NCI-H1930 (cell line): ENCODE measurements at regions not wholly inside any gene's neighbourhood (a gene's known extent, or its start where the extent isn't known, plus 50 kb on each side); places are given as distances from the start of the nearest gene placed in this dataset.
"Not testable (repeated sequence)": the region's sequence is repeated elsewhere in the genome, so short reads cannot be mapped to it uniquely, and the experiment has no call there.

Experiments
- DNase-seq, 2 experiments: peaks; one replicate each; lab custom pipeline; 2025; lab: John Stamatoyannopoulos, UW

DNA sequence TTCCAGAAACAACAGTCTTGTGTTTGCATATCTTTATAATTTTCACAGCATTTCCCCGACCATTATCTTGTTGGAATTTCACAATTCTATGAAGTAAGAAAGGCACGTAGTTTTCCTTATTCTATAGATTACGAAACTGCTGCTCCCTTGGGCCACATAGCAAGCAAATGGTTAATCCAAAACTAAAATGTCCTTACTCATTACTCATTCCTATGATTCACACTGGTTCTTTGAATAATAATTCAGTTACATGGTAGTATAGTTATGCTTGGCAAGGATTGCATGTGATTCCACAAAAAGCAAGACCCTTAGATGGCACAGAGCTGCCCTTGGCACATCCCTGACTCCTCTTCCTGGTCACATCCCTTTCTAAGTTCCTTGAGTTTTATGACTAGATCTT lies 51.2 kb downstream of the OR13H1 start:
- no peak for DNase-seq

DNA sequence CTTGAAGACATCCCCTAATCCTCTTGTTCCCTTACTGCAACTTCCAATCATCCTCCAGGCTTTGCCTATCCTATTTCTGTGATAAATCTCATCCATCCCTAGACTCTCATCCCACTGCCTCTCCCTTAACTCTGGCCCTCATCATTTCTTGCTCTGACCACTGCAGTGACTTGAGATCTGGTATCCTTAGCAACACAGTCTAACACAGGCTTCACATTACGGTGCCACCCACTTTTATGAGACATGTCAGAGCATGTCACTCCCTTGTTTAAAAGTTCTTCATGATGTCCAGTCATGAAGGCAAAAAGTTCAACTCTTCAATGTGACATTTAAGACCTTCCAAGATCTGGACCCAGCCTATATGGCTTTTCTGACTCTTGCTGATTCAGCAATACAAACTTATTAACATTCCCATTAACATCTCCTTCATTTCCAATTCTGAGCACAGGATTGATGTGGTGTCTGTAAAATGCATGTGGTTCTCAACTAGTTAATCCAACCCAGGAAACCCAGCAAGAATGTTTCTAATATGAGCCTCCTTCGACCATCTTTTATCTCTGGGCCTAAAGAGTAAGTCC lies 64.0 kb downstream of the OR13H1 start:
- no peak for DNase-seq

DNA sequence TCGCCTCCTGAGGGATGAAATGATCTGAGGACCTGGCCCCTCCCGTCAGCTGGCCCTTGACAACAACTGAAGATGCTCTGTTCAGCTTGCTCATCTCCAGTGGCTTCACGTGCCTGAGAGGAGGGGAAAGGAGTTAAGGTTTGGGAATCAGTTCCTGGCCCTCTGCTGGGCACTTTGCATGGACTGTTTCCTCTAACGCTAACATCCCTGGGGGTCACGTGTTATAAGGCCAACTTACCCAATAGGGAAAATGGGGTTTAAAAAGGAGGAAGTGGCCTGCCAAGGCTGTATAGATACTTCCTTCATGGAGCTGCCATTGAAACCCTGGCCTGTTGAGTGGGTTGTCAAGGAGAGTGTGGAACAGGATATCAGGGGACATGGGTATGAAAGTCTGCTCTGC lies 65.6 kb downstream of the OR13H1 start:
- DNase-seq, result no peak

DNA sequence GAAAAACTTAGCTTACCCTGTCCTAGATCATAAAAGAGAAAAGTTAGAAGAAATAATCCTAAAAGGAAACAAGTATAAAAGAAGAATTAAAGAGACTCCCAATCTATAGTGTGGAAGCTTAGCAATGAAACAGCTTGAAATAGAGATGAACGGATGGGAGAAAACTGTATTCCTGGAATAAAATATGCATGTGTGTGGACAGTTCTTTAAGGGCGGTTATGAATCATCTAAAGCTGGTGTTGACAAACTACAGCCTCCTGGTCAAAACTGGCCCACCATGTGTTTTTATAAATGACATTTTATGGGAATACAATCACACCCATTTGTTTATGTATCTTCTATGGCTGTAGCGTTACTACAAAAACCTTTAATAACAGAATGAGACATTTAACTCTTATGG lies 69.4 kb downstream of the OR13H1 start:
- no peak for DNase-seq

DNA sequence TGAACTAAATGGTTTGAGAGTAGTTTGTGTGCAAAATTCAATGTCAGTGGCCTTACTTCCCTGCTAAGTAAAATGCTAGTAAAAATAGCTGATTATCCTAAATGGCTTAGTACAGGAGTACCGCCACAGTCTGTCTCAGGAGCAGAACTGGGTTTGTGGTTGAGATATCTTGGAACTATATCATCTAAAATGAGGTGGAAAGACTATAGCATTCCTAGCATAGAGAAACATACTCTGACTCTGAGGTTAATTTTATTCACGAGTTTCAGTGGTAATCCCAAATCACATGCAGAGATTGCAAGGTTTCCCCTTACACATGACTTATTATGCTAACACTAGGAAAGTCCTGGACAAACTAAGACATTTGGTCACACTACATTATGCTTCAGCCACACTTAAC lies 70.4 kb downstream of the OR13H1 start:
- no peak for DNase-seq

DNA sequence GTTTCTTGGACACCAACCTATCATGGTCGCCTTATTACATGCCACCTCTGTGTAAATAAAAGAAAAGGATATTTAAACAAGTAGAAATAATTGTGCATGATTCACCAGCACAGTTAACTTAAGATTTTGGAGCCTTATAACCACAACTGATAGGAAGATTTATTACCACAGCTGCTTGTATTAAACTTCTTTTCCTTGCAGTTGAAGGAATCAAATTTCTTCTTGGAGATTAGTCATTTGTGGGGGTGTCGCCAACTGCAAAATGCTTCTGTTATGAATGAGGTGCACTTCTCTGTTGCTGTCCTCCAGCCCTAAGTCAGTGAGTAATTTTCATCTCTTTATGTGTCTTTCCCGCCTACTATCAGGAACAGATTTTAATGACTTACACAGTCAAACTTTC lies 73.3 kb downstream of the OR13H1 start:
- no peak for DNase-seq

DNA sequence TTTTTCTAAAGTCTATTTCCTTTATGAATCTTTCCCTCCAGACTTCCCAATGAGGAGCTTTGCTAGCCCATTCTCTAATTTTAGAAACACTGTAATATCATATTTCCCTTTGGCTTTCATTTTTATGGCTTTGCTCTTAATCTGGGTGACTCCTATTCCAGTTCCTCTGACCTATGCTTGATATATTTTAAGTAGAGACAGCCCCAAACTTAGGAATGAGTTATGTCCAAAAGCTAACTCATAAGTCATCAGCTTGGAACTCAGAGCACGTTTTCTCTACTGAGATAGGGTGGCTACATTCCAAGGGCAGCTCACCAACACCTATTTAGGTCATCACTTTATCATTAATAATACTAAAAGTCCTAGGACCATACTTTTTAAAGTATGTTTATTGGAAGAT lies 77.8 kb downstream of the OR13H1 start:
- no peak for DNase-seq

DNA sequence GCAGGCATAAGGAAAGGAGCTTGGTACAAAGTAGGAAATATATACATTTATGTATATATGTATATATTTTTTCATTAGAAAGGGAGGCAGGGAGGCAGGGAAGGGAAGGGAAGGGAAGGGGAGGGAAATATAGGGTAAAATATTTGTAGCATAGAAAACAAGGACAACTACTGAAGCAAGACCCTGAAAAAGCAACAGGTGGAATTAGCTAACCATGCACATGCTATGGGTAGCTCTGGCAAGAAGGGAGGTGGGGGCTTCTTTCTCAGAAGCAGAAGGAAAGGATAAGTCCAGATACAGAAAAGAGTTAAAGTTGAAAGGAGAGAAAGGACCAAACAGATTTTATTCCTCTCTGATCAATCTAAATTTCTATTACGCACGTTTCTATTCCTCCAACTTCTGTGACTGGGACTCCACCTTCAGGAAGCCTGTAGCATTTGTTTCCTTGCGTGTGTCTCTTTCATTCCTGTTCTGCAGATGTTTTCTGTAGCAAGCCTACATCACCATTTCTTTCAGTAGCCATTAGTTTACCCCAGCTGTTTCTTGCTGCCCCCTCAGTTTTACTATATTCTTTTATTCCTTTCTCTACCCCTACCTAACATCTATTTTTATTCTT lies 82.9 kb downstream of the OR13H1 start:
- peak in 1 of 2 experiments; percentile 11 for DNase-seq

DNA sequence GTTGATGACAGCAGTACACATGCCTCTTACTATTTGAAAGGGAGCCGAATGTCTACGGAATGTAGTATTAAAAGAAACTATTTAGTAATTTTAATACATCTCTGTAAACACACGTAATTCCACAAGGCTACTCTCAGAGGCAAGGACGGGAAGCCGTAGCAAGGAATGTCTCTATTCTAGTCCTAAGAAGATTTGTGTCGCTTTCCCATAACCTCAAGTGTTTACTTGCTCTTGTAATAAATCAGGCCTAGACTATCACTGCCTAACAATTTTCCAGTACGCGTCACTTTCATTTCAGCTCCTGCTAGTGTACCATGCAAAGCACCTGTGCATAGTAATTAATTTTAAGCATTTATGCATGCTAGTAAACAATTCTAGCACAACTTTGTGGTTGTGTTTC lies 86.7 kb downstream of the OR13H1 start:
- no peak for DNase-seq

DNA sequence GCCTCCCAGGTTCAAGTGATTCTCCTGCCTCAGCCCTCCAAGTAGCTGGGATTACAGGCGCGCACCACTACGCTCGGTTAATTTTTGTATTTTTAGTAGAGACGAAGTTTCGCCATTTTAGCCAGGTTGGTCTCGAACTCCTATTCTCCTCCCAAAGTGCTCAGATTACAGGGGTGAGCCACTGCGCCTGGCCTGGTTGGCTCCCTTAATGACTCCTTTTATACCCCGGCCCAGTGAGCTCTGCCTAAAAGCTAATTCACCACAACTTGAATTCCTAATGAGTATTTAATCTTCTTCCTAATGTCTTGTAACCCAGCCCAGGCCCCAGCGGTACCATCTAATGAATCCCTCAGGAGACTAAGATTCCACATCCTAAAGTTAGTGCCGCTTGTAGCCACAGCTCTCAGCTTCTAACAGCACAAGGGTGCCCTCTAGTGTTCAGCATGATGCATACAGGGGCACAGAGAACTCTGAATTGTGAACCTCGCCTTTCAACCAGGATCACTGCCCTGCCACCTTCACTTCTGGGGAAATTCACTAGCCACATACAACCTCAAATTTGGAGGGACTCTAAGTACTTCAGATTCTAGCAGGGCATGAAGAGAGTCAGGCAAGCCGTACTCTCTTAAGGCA lies 89.5 kb downstream of the OR13H1 start:
- DNase-seq, result peak; percentile 11 to 50

DNA sequence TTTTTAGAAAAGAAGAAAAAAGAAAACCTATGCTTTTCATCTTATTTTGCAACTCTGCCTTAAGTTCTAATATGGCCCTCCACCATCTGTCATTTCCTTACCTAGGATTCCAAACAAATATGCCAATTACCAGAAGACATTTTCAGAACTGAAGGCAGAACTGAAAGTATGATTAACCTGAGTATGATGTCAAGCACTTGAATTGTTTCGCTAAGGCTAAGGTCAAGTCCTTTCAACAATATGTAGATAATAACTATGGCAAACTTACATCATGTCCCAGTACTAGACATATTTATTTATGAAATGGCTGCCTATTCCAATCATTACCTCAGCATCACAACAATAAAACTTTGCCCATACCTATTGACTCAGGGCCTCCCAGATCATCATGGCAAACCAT lies 91.0 kb downstream of the OR13H1 start:
- DNase-seq, result no peak

DNA sequence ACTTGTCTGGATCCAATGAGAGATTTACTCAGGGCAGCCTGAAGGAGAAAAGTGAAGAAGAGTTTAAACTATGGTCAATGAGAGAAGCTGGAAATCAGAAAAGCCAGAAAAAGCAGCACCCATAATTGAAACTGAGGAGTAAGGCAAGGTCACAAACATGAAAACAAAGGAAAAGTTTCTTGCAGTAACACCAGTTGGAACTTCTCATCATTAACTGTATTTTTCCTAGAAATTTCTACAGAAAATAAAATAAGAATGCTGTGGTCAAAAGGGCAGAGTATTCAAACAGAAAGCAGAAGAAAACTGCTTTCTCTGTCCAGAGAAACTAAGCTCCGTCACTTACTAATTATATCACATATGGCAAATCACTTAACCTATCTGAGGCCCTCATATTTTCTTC lies 102.2 kb downstream of the OR13H1 start:
- DNase-seq, result no peak

DNA sequence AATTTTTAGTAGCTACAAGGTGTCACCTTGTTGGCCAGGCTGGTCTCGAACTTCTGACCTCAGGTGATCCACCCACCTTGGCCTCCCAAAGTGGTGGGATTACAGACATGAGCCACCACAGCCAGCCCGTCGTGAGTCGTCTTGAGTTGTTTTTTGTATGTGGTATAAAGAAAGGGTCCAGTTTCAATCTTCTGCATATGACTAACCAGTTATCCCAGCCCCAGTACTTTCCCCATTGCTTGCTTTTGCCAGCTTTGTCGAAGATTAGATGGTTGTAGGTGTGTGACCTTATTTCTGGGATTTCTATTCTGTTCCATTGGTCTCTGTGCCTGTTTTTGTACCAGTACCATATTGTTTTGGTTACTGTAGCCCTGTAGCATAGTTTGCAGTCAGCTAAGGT lies 105.9 kb downstream of the OR13H1 start:
- no peak for DNase-seq

DNA sequence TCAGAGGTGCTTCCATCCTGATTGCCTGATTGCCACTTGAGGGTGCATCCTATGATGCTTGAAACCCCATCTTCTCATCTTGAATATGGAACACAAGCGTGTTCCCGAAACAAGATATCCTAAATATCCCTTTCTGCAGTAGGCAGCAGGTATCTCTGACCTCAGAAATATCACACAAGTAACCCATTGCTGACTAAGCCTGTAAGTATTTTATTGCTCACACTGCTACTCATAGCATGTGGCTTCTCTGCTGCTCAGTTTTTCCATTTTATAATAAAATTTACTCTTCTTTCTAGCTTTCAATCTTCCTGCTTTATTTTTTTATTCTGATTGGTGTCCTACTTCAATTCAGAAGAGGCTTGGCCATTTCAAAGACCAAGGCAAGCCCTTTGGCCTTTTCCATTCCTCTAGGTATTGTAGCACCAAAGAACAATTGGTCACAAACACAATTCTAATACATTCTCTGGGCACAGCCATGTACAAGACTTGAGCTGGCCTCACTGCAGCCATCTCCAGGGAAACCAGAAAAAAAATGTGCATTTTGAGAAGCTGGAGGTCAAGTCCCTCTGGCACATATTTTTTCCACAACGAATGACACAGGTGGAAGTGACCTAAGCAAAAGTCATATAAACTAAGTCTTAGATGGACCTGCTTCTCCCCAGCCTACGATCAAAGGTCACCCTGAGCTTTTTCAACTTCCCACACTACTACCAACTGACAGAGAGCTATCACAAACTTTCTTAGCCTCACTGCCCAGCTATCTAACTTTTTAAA lies 107.0 kb downstream of the OR13H1 start:
- no peak for DNase-seq

DNA sequence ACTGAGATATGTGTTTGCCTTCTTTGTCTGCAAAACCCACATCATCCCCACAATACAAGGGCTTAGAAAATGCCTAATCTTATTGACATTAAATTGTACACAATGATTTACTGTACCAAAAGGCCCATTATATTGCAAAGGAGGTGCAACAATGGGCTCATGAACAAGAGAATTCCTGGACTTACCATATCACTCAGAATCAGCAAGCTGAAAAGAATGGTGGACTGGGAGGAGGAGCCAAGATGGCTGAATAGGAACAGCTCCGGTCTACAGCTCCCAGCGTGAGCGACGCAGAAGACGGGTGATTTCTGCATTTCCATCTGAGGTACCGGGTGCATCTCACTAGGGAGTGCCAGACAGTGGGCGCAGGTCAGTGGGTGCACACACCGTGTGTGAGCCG lies 119.9 kb downstream of the OR13H1 start:
- DNase-seq, result not testable (repeated sequence)

DNA sequence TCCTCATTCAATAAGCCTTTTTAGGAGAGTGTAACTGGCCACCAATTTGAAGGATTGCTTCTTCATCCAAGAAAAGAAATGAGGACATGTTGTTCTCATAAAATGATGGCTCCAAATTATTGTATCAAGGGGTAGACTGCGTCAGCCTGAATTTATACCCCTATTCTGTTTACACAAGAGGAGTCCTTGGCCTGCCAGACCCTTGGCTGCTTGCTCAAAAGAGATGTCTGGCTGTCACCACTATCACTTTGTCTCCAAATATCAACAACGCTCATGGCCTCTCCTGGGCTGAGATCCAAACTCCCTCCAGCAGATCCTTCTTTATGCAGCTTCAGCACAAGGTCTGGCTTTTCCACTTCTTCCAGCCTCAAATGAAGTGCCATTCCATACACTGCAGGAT lies 127.9 kb downstream of the OR13H1 start:
- no peak for DNase-seq

DNA sequence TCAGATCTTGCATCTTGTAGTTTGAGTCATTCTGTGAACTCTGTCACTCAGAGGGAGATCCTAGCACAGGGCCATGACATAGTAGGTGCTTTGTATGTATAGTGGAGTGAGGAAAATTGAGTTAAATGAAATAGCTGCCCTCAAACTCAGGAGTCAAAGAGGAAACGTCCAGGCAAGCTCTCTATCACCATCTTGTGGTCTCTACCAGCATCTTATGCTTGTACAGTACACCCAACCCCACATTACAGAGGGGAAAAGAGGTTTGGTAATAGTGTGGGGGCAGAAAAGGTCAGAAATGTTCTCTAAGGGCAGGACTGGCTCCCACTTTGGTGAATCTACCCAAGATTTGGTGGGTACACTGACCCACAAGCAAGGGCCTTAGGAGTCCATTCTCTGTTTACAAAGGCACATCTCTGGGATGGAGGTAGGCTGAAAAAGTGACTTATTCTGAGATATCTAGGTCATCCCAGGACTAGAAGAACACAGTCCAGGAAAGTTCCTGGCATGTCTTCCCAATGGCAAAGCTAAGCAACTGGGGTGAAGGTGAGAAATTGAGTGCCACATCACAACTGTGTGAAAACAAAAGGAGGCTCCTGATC lies 131.8 kb downstream of the OR13H1 start:
- no peak for DNase-seq

DNA sequence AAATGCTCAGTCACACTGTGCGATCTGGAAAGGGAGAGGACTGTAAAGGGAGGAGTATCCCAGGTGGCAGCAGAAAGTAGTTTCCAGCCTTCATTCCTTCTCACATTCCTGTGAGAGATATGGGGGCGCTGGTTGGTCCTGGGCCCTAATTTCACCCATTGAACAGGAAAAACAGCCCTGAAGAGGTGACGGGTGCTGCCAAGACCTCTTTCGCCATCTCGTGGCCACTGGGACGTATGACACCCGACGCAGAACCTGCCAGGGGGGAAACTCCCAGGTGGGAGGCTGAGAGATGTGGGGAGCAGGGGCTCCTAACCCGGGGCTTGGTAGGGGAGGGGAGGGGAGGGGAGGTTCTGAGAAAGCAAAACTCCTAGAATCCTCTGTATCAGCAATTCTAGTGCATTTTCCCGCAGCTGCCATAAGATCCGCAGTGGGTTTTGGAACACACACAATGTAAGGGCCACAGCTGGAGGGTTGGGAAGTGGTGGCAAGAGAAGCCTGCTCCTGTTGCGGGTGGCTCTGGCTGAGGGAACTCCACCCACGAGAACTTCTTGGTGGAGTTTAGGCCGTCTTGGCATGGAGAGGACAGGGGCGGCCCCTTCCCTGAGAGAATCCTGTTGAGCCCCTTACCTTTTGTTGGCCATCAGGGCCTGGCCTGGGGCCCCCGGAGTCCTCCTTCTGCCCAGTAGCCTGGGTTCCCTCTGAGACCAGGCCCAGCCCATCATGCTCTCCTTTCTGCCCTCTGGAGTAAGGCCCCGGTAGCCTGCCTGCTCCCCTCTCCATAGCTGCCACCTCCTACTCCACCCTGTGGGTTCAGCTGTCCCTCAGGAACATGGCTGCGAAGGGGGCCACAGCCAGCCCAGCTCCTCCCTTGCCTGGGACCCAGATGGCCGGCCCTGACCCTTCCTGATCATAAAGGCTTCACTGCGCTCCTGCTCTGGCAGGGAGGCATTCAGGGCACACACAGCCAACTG lies 134.1 kb downstream of the OR13H1 start:
- peak; percentile 5 to 11 for DNase-seq

DNA sequence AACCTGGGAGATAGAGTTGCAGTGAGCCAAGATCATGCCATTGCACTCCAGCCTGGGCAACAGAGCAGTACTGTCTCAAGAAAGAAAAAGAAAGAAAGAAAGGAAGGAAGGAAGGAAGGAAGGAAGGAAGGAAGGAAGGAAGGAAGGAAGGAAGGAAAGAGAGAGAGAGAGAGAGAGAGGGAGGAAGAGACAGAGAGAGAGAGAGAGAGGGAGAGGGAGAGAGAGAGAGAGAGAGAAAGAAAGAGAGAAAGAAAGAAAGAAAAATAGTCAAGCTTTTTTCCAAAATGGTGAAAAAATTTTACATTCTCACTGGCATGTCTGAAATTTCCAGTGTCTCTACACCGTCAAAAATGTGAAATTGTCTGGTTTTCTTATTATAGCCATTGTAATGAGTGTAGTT lies 138.9 kb downstream of the OR13H1 start:
- DNase-seq, result not testable (repeated sequence)

DNA sequence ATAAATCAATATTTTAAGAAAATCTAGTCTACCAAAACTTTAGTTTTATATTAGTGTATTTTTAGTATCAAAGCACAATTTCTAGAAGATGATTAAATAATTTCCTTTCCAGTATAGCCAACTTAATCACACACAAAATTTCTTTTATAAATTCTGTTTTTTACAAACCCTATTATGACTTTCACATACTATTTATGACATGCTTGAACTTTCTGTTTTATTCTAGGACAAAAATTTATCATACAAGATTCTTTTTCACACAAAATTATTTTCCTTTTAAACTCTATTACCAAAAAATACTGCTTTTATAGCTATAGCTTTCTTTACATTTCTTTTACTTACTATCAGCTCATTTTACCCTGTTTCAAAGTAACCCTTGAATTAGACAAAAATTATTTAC lies 149.5 kb downstream of the OR13H1 start:
- no peak for DNase-seq

DNA sequence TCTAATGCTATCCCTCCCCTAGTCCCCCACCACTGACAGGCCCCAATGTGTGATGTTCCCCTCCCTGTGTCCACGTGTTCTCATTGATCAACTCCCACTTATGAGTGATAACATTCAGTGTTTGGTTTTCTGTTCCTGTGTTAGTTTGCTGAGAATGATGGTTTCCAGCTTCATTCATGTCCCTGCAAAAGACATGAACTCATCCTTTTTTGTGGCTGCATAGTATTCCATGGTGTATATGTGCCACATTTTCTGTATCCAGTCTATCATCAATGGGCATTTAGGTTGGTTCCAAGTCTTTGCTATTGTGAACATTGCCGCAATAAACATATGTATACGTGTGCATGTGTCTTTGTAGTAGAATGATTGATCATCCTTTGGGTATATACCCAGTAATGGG lies 153.1 kb downstream of the OR13H1 start:
- DNase-seq, result not testable (repeated sequence)
